OCI-LY7 (cell line): ENCODE measurements at regions not wholly inside any gene's neighbourhood (a gene's known extent, or its start where the extent isn't known, plus 50 kb on each side); places are given as distances from the start of the nearest gene placed in this dataset.

Experiments used
- EZH2phosphoT487 ChIP-seq: fragments of 200-600 bp; sonication (generic); IDR thresholded peaks from 2 replicates; pipeline ENCODE4 v1.6.1; 2018; ENCODE audit warnings: low read depth, borderline replicate concordance, mild to moderate bottlenecking, mixed run types, antibody characterized with exemption, low read length, moderate library complexity, mixed read lengths
- TF ChIP-seq, protein P1 (sequence below): fragments of 200-600 bp; sonication (generic); conservative IDR thresholded peaks from 2 replicates; pipeline ENCODE4 v1.5.1; 2014; ENCODE audit warnings: mild to moderate bottlenecking, antibody characterized with exemption, low read length, moderate library complexity, mixed read lengths

DNA sequence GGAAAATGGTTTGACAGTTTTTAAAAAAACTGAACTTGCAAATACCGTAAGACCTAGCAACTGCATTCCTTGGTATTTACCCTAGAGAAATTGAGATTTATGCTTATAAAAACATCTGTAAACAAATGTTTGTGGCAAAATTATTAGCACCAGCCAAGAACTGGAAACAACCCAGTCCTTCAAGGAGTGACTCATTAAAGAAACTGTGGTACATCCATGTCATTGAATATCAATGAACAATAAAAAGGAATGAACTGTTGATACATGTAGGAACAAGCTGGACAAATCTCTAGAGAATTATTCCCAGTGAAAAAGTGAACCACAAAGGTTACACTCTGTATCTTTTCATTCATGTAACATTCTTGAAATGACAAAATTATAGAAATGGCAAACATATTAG lies 240.2 kb upstream of the ADAMTS3 start:
- TF ChIP-seq, protein P1, sequence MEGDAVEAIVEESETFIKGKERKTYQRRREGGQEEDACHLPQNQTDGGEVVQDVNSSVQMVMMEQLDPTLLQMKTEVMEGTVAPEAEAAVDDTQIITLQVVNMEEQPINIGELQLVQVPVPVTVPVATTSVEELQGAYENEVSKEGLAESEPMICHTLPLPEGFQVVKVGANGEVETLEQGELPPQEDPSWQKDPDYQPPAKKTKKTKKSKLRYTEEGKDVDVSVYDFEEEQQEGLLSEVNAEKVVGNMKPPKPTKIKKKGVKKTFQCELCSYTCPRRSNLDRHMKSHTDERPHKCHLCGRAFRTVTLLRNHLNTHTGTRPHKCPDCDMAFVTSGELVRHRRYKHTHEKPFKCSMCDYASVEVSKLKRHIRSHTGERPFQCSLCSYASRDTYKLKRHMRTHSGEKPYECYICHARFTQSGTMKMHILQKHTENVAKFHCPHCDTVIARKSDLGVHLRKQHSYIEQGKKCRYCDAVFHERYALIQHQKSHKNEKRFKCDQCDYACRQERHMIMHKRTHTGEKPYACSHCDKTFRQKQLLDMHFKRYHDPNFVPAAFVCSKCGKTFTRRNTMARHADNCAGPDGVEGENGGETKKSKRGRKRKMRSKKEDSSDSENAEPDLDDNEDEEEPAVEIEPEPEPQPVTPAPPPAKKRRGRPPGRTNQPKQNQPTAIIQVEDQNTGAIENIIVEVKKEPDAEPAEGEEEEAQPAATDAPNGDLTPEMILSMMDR, result no peak
- TF ChIP-seq EZH2phosphoT487, result no peak
